ENCODE measurements at regions not wholly inside any gene's neighbourhood (a gene's known extent, or its start where the extent isn't known, plus 50 kb on each side); places are given as distances from the start of the nearest gene placed in this dataset.
A peak's percentile ranks its signal among the peaks of the same experiment; 100 is the strongest.
"Not testable (repeated sequence)": the region's sequence is repeated elsewhere in the genome, so short reads cannot be mapped to it uniquely, and the experiment has no call there.

- H3K4me1 ChIP-seq (ENCODE audit: control insufficient read depth, insufficient read depth, low read length) = no peaks in the 10 kb centered on the region
- H3K27ac ChIP-seq (ENCODE audit: low read length) = no peak overlapping the region
- H3K27me3 ChIP-seq (ENCODE audit: control insufficient read depth, insufficient read depth, low read length) = no peaks in the 10 kb centered on the region
- no peaks in the 10 kb centered on the region for H3K36me3 ChIP-seq (ENCODE audit: control insufficient read depth, insufficient read depth, low read length)
- DNase-seq = no peak
- H3K9me3 ChIP-seq (replicated peaks; ENCODE audit: control insufficient read depth, low read depth, low read length) = peaks cover 9% of the 10 kb centered on the region
- WGBS (ENCODE audit: insufficient coverage) = 43% methylated on average over 1 of the region's 4 CpGs
- H3K4me3 ChIP-seq (ENCODE audit: low read length) = no peak overlapping the region
These were observed 176.8 kb upstream of the LRP1B start for GRCh38 chr2:142307616-142308115.

- no peak overlapping the region for H3K4me3 ChIP-seq (ENCODE audit: low read length)
- peaks cover 9% of the 10 kb centered on the region for H3K9me3 ChIP-seq (replicated peaks; ENCODE audit: control insufficient read depth, low read depth, low read length)
- no peaks in the 10 kb centered on the region for H3K36me3 ChIP-seq (ENCODE audit: control insufficient read depth, insufficient read depth, low read length)
- no peaks in the 10 kb centered on the region for H3K4me1 ChIP-seq (ENCODE audit: control insufficient read depth, insufficient read depth, low read length)
- DNase-seq = no peak
- no CpG with 5 or more reads among the region's 1 CpG for WGBS (ENCODE audit: insufficient coverage)
- no peaks in the 10 kb centered on the region for H3K27me3 ChIP-seq (ENCODE audit: control insufficient read depth, insufficient read depth, low read length)
- no peak overlapping the region for H3K27ac ChIP-seq (ENCODE audit: low read length)
These were observed 176.3 kb upstream of the LRP1B start for GRCh38 chr2:142307086-142307485.

- Histone ChIP-seq H3K4me1 (ENCODE audit: control insufficient read depth, insufficient read depth, low read length) (no peaks in the 10 kb centered on the region), H3K36me3 (ENCODE audit: control insufficient read depth, insufficient read depth, low read length) (no peaks in the 10 kb centered on the region), H3K4me3 (ENCODE audit: low read length) (no peak overlapping the region), H3K27ac (ENCODE audit: low read length) (no peak overlapping the region), H3K27me3 (ENCODE audit: control insufficient read depth, insufficient read depth, low read length) (no peaks in the 10 kb centered on the region), H3K9me3 (replicated peaks; ENCODE audit: control insufficient read depth, low read depth, low read length) (peaks cover 9% of the 10 kb centered on the region)
- DNase-seq = no peak
These were observed 175.3 kb upstream of the LRP1B start for GRCh38 chr2:142306131-142306530.

- H3K4me3 ChIP-seq (ENCODE audit: low read length) = no peak overlapping the region
- no peaks in the 10 kb centered on the region for H3K27me3 ChIP-seq (ENCODE audit: control insufficient read depth, insufficient read depth, low read length)
- no peaks in the 10 kb centered on the region for H3K9me3 ChIP-seq (replicated peaks; ENCODE audit: control insufficient read depth, low read depth, low read length)
- no peaks in the 10 kb centered on the region for H3K36me3 ChIP-seq (ENCODE audit: control insufficient read depth, insufficient read depth, low read length)
- no peaks in the 10 kb centered on the region for H3K4me1 ChIP-seq (ENCODE audit: control insufficient read depth, insufficient read depth, low read length)
- no peak overlapping the region for H3K27ac ChIP-seq (ENCODE audit: low read length)
- DNase-seq = no peak
These were observed 169.7 kb upstream of the LRP1B start for GRCh38 chr2:142300517-142300916.

- H3K27me3 ChIP-seq (ENCODE audit: control insufficient read depth, insufficient read depth, low read length) = no peaks in the 10 kb centered on the region
- no peak overlapping the region for H3K4me3 ChIP-seq (ENCODE audit: low read length)
- H3K4me1 ChIP-seq (ENCODE audit: control insufficient read depth, insufficient read depth, low read length) = no peaks in the 10 kb centered on the region
- H3K27ac ChIP-seq (ENCODE audit: low read length) = no peak overlapping the region
- H3K36me3 ChIP-seq (ENCODE audit: control insufficient read depth, insufficient read depth, low read length) = no peaks in the 10 kb centered on the region
- DNase-seq = no peak
- H3K9me3 ChIP-seq (replicated peaks; ENCODE audit: control insufficient read depth, low read depth, low read length) = no peaks in the 10 kb centered on the region
These were observed 168.2 kb upstream of the LRP1B start for GRCh38 chr2:142299021-142299420.

GRCh38 chr2:142294225-142294624 is 163.4 kb upstream of the LRP1B start:
- H3K36me3 ChIP-seq (ENCODE audit: control insufficient read depth, insufficient read depth, low read length) = no peaks in the 10 kb centered on the region
- no CpG with 5 or more reads among the region's 2 CpGs for whole genome bisulfite sequencing (ENCODE audit: insufficient coverage)

GRCh38 chr2:142291969-142292368 is 161.2 kb upstream of the LRP1B start:
- Histone ChIP-seq H3K27ac (ENCODE audit: low read length) (no peak overlapping the region), H3K4me3 (ENCODE audit: low read length) (no peak overlapping the region), H3K36me3 (ENCODE audit: control insufficient read depth, insufficient read depth, low read length) (no peaks in the 10 kb centered on the region), H3K4me1 (ENCODE audit: control insufficient read depth, insufficient read depth, low read length) (no peaks in the 10 kb centered on the region), H3K9me3 (replicated peaks; ENCODE audit: control insufficient read depth, low read depth, low read length) (no peaks in the 10 kb centered on the region), H3K27me3 (ENCODE audit: control insufficient read depth, insufficient read depth, low read length) (no peaks in the 10 kb centered on the region)
- no CpG with 5 or more reads among the region's 2 CpGs for WGBS (ENCODE audit: insufficient coverage)
- no peak for DNase-seq

More at GRCh38 chr2:142294225-142294624, 163.4 kb upstream of the LRP1B start:
- no peak overlapping the region for H3K27ac ChIP-seq (ENCODE audit: low read length)
- H3K4me1 ChIP-seq (ENCODE audit: control insufficient read depth, insufficient read depth, low read length) = no peaks in the 10 kb centered on the region
- no peak for DNase-seq
- H3K4me3 ChIP-seq (ENCODE audit: low read length) = no peak overlapping the region
- H3K9me3 ChIP-seq (replicated peaks; ENCODE audit: control insufficient read depth, low read depth, low read length) = no peaks in the 10 kb centered on the region
- no peaks in the 10 kb centered on the region for H3K27me3 ChIP-seq (ENCODE audit: control insufficient read depth, insufficient read depth, low read length)

- no peaks in the 10 kb centered on the region for H3K36me3 ChIP-seq (ENCODE audit: control insufficient read depth, insufficient read depth, low read length)
- no peak overlapping the region for H3K4me3 ChIP-seq (ENCODE audit: low read length)
- WGBS (ENCODE audit: insufficient coverage) = 83% methylated on average over 1 of the region's 3 CpGs
- no peaks in the 10 kb centered on the region for H3K4me1 ChIP-seq (ENCODE audit: control insufficient read depth, insufficient read depth, low read length)
- no peaks in the 10 kb centered on the region for H3K27me3 ChIP-seq (ENCODE audit: control insufficient read depth, insufficient read depth, low read length)
- no peaks in the 10 kb centered on the region for H3K9me3 ChIP-seq (replicated peaks; ENCODE audit: control insufficient read depth, low read depth, low read length)
- peak; percentile 5 for DNase-seq
- H3K27ac ChIP-seq (ENCODE audit: low read length) = no peak overlapping the region
These were observed 160.1 kb upstream of the LRP1B start for GRCh38 chr2:142290931-142291330.

GRCh38 chr2:142286618-142287017 is 155.8 kb upstream of the LRP1B start:
- Histone ChIP-seq H3K4me1 (ENCODE audit: control insufficient read depth, insufficient read depth, low read length) (no peaks in the 10 kb centered on the region), H3K27me3 (ENCODE audit: control insufficient read depth, insufficient read depth, low read length) (no peaks in the 10 kb centered on the region), H3K36me3 (ENCODE audit: control insufficient read depth, insufficient read depth, low read length) (no peaks in the 10 kb centered on the region), H3K4me3 (ENCODE audit: low read length) (no peak overlapping the region), H3K27ac (ENCODE audit: low read length) (no peak overlapping the region), H3K9me3 (replicated peaks; ENCODE audit: control insufficient read depth, low read depth, low read length) (no peaks in the 10 kb centered on the region)
- DNase-seq = no peak
- no CpG with 5 or more reads among the region's 7 CpGs for WGBS (ENCODE audit: insufficient coverage)

GRCh38 chr2:142285480-142285879 is 154.7 kb upstream of the LRP1B start:
- DNase-seq = no peak
- Histone ChIP-seq H3K36me3 (ENCODE audit: control insufficient read depth, insufficient read depth, low read length) (no peaks in the 10 kb centered on the region), H3K4me3 (ENCODE audit: low read length) (no peak overlapping the region), H3K27ac (ENCODE audit: low read length) (no peak overlapping the region), H3K9me3 (replicated peaks; ENCODE audit: control insufficient read depth, low read depth, low read length) (no peaks in the 10 kb centered on the region), H3K27me3 (ENCODE audit: control insufficient read depth, insufficient read depth, low read length) (no peaks in the 10 kb centered on the region), H3K4me1 (ENCODE audit: control insufficient read depth, insufficient read depth, low read length) (no peaks in the 10 kb centered on the region)
- no CpG with 5 or more reads among the region's 4 CpGs for WGBS (ENCODE audit: insufficient coverage)

- H3K4me3 ChIP-seq (ENCODE audit: low read length); H3K4me1 ChIP-seq (ENCODE audit: control insufficient read depth, insufficient read depth, low read length); H3K27ac ChIP-seq (ENCODE audit: low read length); DNase-seq; H3K9me3 ChIP-seq (replicated peaks; ENCODE audit: control insufficient read depth, low read depth, low read length); H3K36me3 ChIP-seq (ENCODE audit: control insufficient read depth, insufficient read depth, low read length); H3K27me3 ChIP-seq (ENCODE audit: control insufficient read depth, insufficient read depth, low read length): not testable (repeated sequence)
- no CpG with 5 or more reads among the region's 4 CpGs for WGBS (ENCODE audit: insufficient coverage)
These were observed 153.5 kb upstream of the LRP1B start for GRCh38 chr2:142284336-142284735.
